GM12878 (cell line): ENCODE measurements at regions not wholly inside any gene's neighbourhood (a gene's known extent, or its start where the extent isn't known, plus 50 kb on each side); places are given as distances from the start of the nearest gene placed in this dataset.

ENCODE experiments used
- ATAC-seq: fragments of 200-7000 bp; cut with Tn5 transposase; 3 replicates; pipeline ENCODE4 v1.9.1; 2020; ENCODE audit warnings: mild to moderate bottlenecking, moderate library complexity
- BruUV-seq: library from RNA; stranded (reverse); fragments of 400-500 nt; replicated peaks from 2 replicates; lab custom pipeline; 2021; lab: Mats Ljungman, UMichigan
- CTCF ChIA-PET: fragments of 300-600 bp; sonication (Branson Sonifier 250); formaldehyde crosslinking; extraction: SDS; loops from one replicate; lab custom pipeline; 2021; ENCODE audit warnings: inconsistent platforms; lab: Yijun Ruan, JAX
- POLR2A ChIA-PET: fragments of 350-600 bp; formaldehyde crosslinking; extraction: SDS; loops from one replicate; lab custom pipeline; 2021; ENCODE audit warnings: inconsistent platforms; lab: Charles Lee
- RAD21 ChIA-PET: fragments of 300-600 bp; sonication (Branson Sonifier 250); formaldehyde crosslinking; loops from one replicate; lab custom pipeline; 2023; ENCODE audit warnings: antibody characterized with exemption; ENCODE audit not compliant: unreplicated experiment; lab: Charles Lee
- SMC1A ChIA-PET: fragments of 300-600 bp; sonication (Branson Sonifier 250); formaldehyde crosslinking; loops from one replicate; lab custom pipeline; 2023; ENCODE audit not compliant: unreplicated experiment, uncharacterized antibody; lab: Charles Lee
- DNase-seq: peaks from one replicate; pipeline ENCODE4 v3.0.0-alpha.2; 2011; ENCODE audit warnings: low read depth, low spot score
- FAIRE-seq: peaks from 3 replicates; lab custom pipeline; 2011; peaks lifted over from hg19 to GRCh38; lab: Jason Lieb, UNC
- H2AFZ ChIP-seq: 2 replicates; pipeline ENCODE4 v1.6.0; 2011; ENCODE audit warnings: low read depth, low read length, control low read depth; ENCODE audit not compliant: control insufficient read depth
- H3K27ac ChIP-seq: 2 replicates; pipeline ENCODE4 v1.5.1; 2011; ENCODE audit warnings: control low read depth; ENCODE audit not compliant: control insufficient read depth, insufficient read depth
- H3K27me3 ChIP-seq, 2 experiments: replicated peaks in 1 of 2; 2 replicates each; pipeline versions ENCODE4 v1.6.0 to v1.6.1; 2011; ENCODE audit warnings: low read length in 1 of 2; ENCODE audit not compliant: control insufficient read depth in 2 of 2, insufficient read depth in 2 of 2
- H3K36me3 ChIP-seq, 2 experiments: 2 replicates each; pipeline ENCODE4 v1.5.1; 2011; ENCODE audit warnings: low read length in 1 of 2; ENCODE audit not compliant: control insufficient read depth in 2 of 2, insufficient read depth in 2 of 2
- H3K4me1 ChIP-seq: 2 replicates; pipeline ENCODE4 v1.6.1; 2011; ENCODE audit warnings: mild to moderate bottlenecking, low read length, moderate library complexity, mixed read lengths; ENCODE audit not compliant: control insufficient read depth, insufficient read depth
- H3K4me2 ChIP-seq: 2 replicates; pipeline ENCODE4 v1.6.0; 2011; ENCODE audit warnings: control low read depth; ENCODE audit not compliant: control insufficient read depth, insufficient read depth
- H3K4me3 ChIP-seq: fragments of 200-600 bp; sonication (generic); 2 replicates; pipeline ENCODE4 v1.5.1; 2016
- H3K79me2 ChIP-seq: 2 replicates; pipeline ENCODE4 v1.6.0; 2011; ENCODE audit warnings: low read length; ENCODE audit not compliant: control insufficient read depth, insufficient read depth
- H3K9ac ChIP-seq: 2 replicates; pipeline ENCODE4 v1.8.0; 2011; ENCODE audit warnings: low read length, control low read depth, mixed read lengths; ENCODE audit not compliant: control insufficient read depth, insufficient read depth
- H3K9me3 ChIP-seq: replicated peaks from 3 replicates; pipeline ENCODE4 v1.5.1; 2011; ENCODE audit warnings: mild to moderate bottlenecking, low read length; ENCODE audit not compliant: control insufficient read depth, insufficient read depth
- H4K20me1 ChIP-seq: 2 replicates; pipeline ENCODE4 v1.6.0; 2011; ENCODE audit not compliant: control insufficient read depth, insufficient read depth
- BCL11A ChIP-seq: IDR thresholded peaks from 2 replicates; pipeline ENCODE4 v1.6.1; 2011; ENCODE audit warnings: low read depth, low read length
- BCL3 ChIP-seq: IDR thresholded peaks from 2 replicates; pipeline ENCODE4 v1.6.1; 2011; ENCODE audit warnings: borderline replicate concordance, low read depth, mild to moderate bottlenecking, moderate library complexity, low read length; ENCODE audit not compliant: insufficient read depth, poor library complexity, severe bottlenecking
- BMI1 ChIP-seq: fragments of 450-650 bp; IDR thresholded peaks from 2 replicates; pipeline ENCODE4 v1.6.1; 2016; ENCODE audit warnings: mild to moderate bottlenecking, moderate library complexity, borderline replicate concordance
- EGR1 ChIP-seq, 2 experiments: IDR thresholded peaks; 1 replicate in 1 of 2; 2 replicates in 1 of 2; pipeline ENCODE4 v1.6.1; 2011 to 2012; ENCODE audit warnings: low read depth in 2 of 2, low read length in 2 of 2, borderline replicate concordance in 1 of 2, mild to moderate bottlenecking in 1 of 2, moderate library complexity in 1 of 2
- HCFC1 ChIP-seq: fragments of 150-350 bp; IDR thresholded peaks from 2 replicates; pipeline ENCODE4 v1.6.1; 2014; ENCODE audit warnings: low read length
- HDAC6 ChIP-seq: fragments of 200-600 bp; sonication (generic); IDR thresholded peaks from one replicate; pipeline ENCODE4 v1.8.0; 2017; ENCODE audit warnings: antibody characterized with exemption; ENCODE audit not compliant: unreplicated experiment
- MYC ChIP-seq: IDR thresholded peaks from 2 replicates; pipeline ENCODE4 v1.6.1; 2011; ENCODE audit warnings: mild to moderate bottlenecking, low read length, moderate library complexity, inconsistent platforms; ENCODE audit not compliant: insufficient read depth, insufficient replicate concordance, insufficient read length, severe bottlenecking
- NKRF ChIP-seq: fragments of 450-650 bp; conservative IDR thresholded peaks from 2 replicates; pipeline ENCODE4 v1.6.1; 2017; ENCODE audit warnings: mild to moderate bottlenecking, moderate library complexity
- PML ChIP-seq: IDR thresholded peaks from 2 replicates; pipeline ENCODE4 v1.6.1; 2012; ENCODE audit warnings: low read length, inconsistent platforms
- USF2 ChIP-seq: IDR thresholded peaks from 2 replicates; pipeline ENCODE4 v1.6.1; 2011; ENCODE audit warnings: low read depth, low read length, improper control_type of control experiment, borderline replicate concordance
- ZNF217 ChIP-seq: fragments of 450-650 bp; IDR thresholded peaks from 2 replicates; pipeline ENCODE4 v1.6.1; 2017; ENCODE audit warnings: antibody characterized with exemption, mild to moderate bottlenecking
- whole genome bisulfite sequencing: methylation state at CpG from one replicate; pipeline ENCODE4 v1.1.6; 2016; ENCODE audit warnings: low lambda C conversion rate; ENCODE audit not compliant: insufficient replicate concordance, insufficient coverage; ENCODE audit errors: missing lambda C conversion rate; 5-methylcytosine and 5-hydroxymethylcytosine counted together
- in situ Hi-C: fragments of 300-500 bp; cut with MboI; formaldehyde crosslinking; loops from 9 replicates; pipeline ENCODE4 v1.14.3; 2018; ENCODE audit warnings: mixed read lengths
- intact Hi-C: fragments of 100-400 bp; cut with micrococcal nuclease; formaldehyde crosslinking; loops from one replicate; pipeline ENCODE4 v1.14.2; 2022; ENCODE audit not compliant: unreplicated experiment

- ChIA-PET SMC1A (no interaction called here), RAD21 (no interaction called here), POLR2A (no interaction called here), CTCF (no interaction called here)
- WGBS = 64% methylated on average over 2 of the region's 2 CpGs
- FAIRE-seq (no peak), DNase-seq (no peak), ATAC-seq (no peak)
- Histone ChIP-seq H3K36me3 (no peaks in the 10 kb centered on the region), H3K27me3 (no peaks in the 10 kb centered on the region), H3K79me2 (no peaks in the 10 kb centered on the region), H3K4me1 (no peaks in the 10 kb centered on the region), H3K9ac (no peak overlapping the region), H3K4me2 (no peak overlapping the region), H4K20me1 (no peaks in the 10 kb centered on the region), H2AFZ (no peak overlapping the region), H3K27ac (no peak overlapping the region), H3K4me3 (no peak overlapping the region), H3K9me3 (no peaks in the 10 kb centered on the region)
- TF ChIP-seq BCL11A (no peak), HCFC1 (no peak), MYC (no peak), HDAC6 (no peak), BCL3 (no peak), USF2 (no peak), EGR1 (IDR thresholded peaks at IDR 0.05; ENCODE audit: borderline replicate concordance in 1 of 2, low read depth in 2 of 2, low read length in 2 of 2) (no peak), ZNF217 (no peak), BMI1 (no peak), NKRF (no peak), PML (no peak)
- intact Hi-C loops (no loop called here), in situ Hi-C loops (no loop called here)
- no TSS peak for BruUV-seq
Measured at GRCh38 chr11:28470180-28470579, 362.0 kb downstream of the METTL15 start.
